Chondrocyte (in vitro differentiated cells): ENCODE measurements at regions not wholly inside any gene's neighbourhood (a gene's known extent, or its start where the extent isn't known, plus 50 kb on each side); places are given as distances from the start of the nearest gene placed in this dataset.

Experiments used
- DNase-seq: peaks from one replicate; pipeline ENCODE4 v3.0.0; 2021; ENCODE audit warnings: mixed read lengths, low spot score
- H3K27ac Mint-ChIP-seq: one replicate; pipeline ENCODE4 v1.8.0; 2021; ENCODE audit warnings: mild to moderate bottlenecking, moderate library complexity, mixed read lengths; ENCODE audit not compliant: unreplicated experiment
- H3K27me3 Mint-ChIP-seq: 2 replicates; pipeline ENCODE4 v1.8.0; 2021; ENCODE audit warnings: low read depth, mixed read lengths
- H3K36me3 Mint-ChIP-seq: 2 replicates; pipeline ENCODE4 v1.8.0; 2021; ENCODE audit warnings: low read depth, mixed read lengths
- H3K4me1 Mint-ChIP-seq: 2 replicates; pipeline ENCODE4 v1.8.0; 2021; ENCODE audit warnings: low read depth, mild to moderate bottlenecking, mixed read lengths
- H3K4me3 Mint-ChIP-seq: one replicate; pipeline ENCODE4 v1.8.0; 2021; ENCODE audit warnings: mild to moderate bottlenecking, moderate library complexity, mixed read lengths; ENCODE audit not compliant: unreplicated experiment
- H3K9me3 Mint-ChIP-seq: 2 replicates; pipeline ENCODE4 v1.8.0; 2021; ENCODE audit warnings: low read depth, mixed read lengths
- TF ChIP-seq, protein P1 (sequence below): fragments of 200-600 bp; sonication (generic); IDR thresholded peaks from 2 replicates; pipeline ENCODE4 v1.5.0; 2021; ENCODE audit warnings: antibody characterized with exemption, mild to moderate bottlenecking, moderate library complexity

- TF ChIP-seq, protein P1, sequence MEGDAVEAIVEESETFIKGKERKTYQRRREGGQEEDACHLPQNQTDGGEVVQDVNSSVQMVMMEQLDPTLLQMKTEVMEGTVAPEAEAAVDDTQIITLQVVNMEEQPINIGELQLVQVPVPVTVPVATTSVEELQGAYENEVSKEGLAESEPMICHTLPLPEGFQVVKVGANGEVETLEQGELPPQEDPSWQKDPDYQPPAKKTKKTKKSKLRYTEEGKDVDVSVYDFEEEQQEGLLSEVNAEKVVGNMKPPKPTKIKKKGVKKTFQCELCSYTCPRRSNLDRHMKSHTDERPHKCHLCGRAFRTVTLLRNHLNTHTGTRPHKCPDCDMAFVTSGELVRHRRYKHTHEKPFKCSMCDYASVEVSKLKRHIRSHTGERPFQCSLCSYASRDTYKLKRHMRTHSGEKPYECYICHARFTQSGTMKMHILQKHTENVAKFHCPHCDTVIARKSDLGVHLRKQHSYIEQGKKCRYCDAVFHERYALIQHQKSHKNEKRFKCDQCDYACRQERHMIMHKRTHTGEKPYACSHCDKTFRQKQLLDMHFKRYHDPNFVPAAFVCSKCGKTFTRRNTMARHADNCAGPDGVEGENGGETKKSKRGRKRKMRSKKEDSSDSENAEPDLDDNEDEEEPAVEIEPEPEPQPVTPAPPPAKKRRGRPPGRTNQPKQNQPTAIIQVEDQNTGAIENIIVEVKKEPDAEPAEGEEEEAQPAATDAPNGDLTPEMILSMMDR: no peak
- Mint-ChIP-seq H3K36me3 (no peaks in the 10 kb centered on the region), H3K4me3 (no peak overlapping the region), H3K9me3 (peaks cover 10% of the 10 kb centered on the region), H3K27me3 (no peaks in the 10 kb centered on the region), H3K4me1 (no peaks in the 10 kb centered on the region), H3K27ac (no peak overlapping the region)
- no peak for DNase-seq
Observed at GRCh38 chr18:26696786-26697185, 148.4 kb upstream of the KCTD1 start.

DNA sequence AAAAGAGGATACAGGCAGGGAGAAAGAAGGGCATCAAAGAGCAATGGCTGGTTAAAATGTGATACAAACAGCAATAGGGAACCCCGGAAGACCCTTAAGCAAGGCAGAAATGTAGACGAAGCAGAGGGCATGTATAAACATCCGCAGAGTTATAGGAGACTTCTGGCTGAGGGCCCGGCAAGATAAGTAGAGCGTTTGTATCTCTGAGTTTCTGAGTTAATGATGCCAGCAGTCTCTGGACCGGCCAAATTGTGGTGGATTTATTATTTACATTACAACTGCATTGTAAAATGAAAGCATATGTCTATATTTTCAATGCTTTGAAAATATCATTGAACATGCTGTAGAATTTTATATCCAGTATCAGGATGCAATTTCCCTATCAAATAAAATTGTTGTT is 148.0 kb upstream of the KCTD1 start:
- H3K27me3 Mint-ChIP-seq: peaks cover 2% of the 10 kb centered on the region
- peaks cover 13% of the 10 kb centered on the region for H3K9me3 Mint-ChIP-seq
- H3K27ac Mint-ChIP-seq: no peak overlapping the region
- DNase-seq: no peak
- H3K4me3 Mint-ChIP-seq: no peak overlapping the region
- TF ChIP-seq, protein P1: no peak
- H3K36me3 Mint-ChIP-seq: no peaks in the 10 kb centered on the region
- no peaks in the 10 kb centered on the region for H3K4me1 Mint-ChIP-seq

DNA sequence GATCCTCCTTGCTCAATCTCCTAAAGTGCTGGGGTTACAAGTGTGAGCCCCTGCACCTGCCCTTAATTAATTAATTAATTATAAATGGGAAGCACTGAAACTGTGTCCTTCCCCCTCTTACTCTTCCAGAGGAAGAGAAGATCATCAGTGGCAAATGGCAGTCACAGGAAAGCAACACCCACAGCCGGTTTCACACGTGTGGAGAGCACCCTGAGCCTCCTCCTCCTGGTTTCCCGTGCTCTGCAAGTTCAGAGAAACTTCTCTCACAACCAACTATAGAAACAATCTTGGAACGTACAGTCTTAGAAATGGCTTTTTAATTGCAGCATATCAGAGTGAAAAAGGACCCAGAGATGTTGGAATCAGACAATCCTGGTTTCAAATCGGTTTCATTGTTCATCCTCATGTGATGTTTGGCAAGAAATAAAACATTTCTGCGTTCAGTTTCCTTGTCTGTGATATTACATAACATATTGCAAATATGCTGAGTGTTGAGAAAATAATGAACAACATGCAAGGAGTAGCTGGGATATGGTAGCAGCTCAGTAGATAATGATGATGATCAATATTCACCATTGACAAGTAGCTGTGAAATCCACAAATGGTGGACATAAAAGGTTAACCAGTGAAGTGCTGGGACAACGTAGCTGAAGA is 141.0 kb upstream of the KCTD1 start:
- Mint-ChIP-seq H3K9me3 (peaks cover 11% of the 10 kb centered on the region), H3K4me3 (no peak overlapping the region), H3K4me1 (peaks cover 5% of the 10 kb centered on the region), H3K36me3 (no peaks in the 10 kb centered on the region), H3K27me3 (peaks cover 4% of the 10 kb centered on the region), H3K27ac (no peak overlapping the region)
- TF ChIP-seq, protein P1: no peak
- DNase-seq: no peak

- H3K4me1 Mint-ChIP-seq: peaks cover 5% of the 10 kb centered on the region
- TF ChIP-seq, protein P1: no peak
- H3K4me3 Mint-ChIP-seq: no peak overlapping the region
- peaks cover 10% of the 10 kb centered on the region for H3K27me3 Mint-ChIP-seq
- no peak for DNase-seq
- H3K27ac Mint-ChIP-seq: no peak overlapping the region
- H3K36me3 Mint-ChIP-seq: no peaks in the 10 kb centered on the region
- peaks cover 2% of the 10 kb centered on the region for H3K9me3 Mint-ChIP-seq
Observed at GRCh38 chr18:26686532-26686931, 138.2 kb upstream of the KCTD1 start.

GRCh38 chr18:26685438-26686157 is 137.2 kb upstream of the KCTD1 start:
- H3K4me3 Mint-ChIP-seq: no peak overlapping the region

More at GRCh38 chr18:26685438-26686157, 137.2 kb upstream of the KCTD1 start:
- Mint-ChIP-seq H3K9me3 (no peaks in the 10 kb centered on the region), H3K36me3 (no peaks in the 10 kb centered on the region), H3K4me1 (peaks cover 5% of the 10 kb centered on the region), H3K27me3 (peaks cover 15% of the 10 kb centered on the region), H3K27ac (no peak overlapping the region)
- no peak for DNase-seq
- TF ChIP-seq, protein P1: no peak
